Liver (tissue), 8 donors: ENCODE measurements at regions not wholly inside any gene's neighbourhood (a gene's known extent, or its start where the extent isn't known, plus 50 kb on each side); places are given as distances from the start of the nearest gene placed in this dataset.

Experiments used
- DNase-seq: peaks from one replicate; pipeline ENCODE4 v3.0.0-alpha.2; 2017; ENCODE audit warnings: low spot score
- H3K27ac ChIP-seq, 2 donors: one replicate each; pipeline ENCODE4 v1.7.0; 2013; ENCODE audit warnings: inconsistent platforms in 2 of 2, low read length in 2 of 2, control low read depth in 1 of 2, low read depth in 1 of 2, mild to moderate bottlenecking in 1 of 2
- H3K27me3 ChIP-seq, 4 donors: one replicate each; pipeline versions ENCODE4 v1.6.1 to v1.7.0; 2013; ENCODE audit warnings: low read length in 3 of 4, inconsistent platforms in 1 of 4, mild to moderate bottlenecking in 1 of 4, moderate library complexity in 1 of 4; ENCODE audit not compliant: control insufficient read depth in 4 of 4, insufficient read depth in 4 of 4
- H3K36me3 ChIP-seq, 4 donors: one replicate each; pipeline versions ENCODE4 v1.6.1 to v1.7.0; 2013; ENCODE audit warnings: low read length in 3 of 4, mild to moderate bottlenecking in 3 of 4, low read depth in 1 of 4, moderate library complexity in 1 of 4; ENCODE audit not compliant: control insufficient read depth in 4 of 4, insufficient read depth in 3 of 4
- H3K4me1 ChIP-seq, 4 donors: one replicate each; pipeline versions ENCODE4 v1.6.1 to v1.7.0; 2013; ENCODE audit warnings: low read length in 3 of 4, mild to moderate bottlenecking in 3 of 4, moderate library complexity in 1 of 4; ENCODE audit not compliant: control insufficient read depth in 4 of 4, insufficient read depth in 4 of 4
- H3K4me3 ChIP-seq, 3 donors: one replicate each; pipeline versions ENCODE4 v1.6.1 to v1.7.0; 2013; ENCODE audit warnings: low read length in 3 of 3, control low read depth in 1 of 3, low read depth in 1 of 3, mild to moderate bottlenecking in 1 of 3
- H3K9ac ChIP-seq, 2 donors: one replicate each; pipeline ENCODE4 v1.7.0; 2013; ENCODE audit warnings: low read length in 2 of 2, mild to moderate bottlenecking in 2 of 2, moderate library complexity in 2 of 2, control low read depth in 1 of 2, low read depth in 1 of 2
- H3K9me3 ChIP-seq, 4 donors: one replicate each; pipeline versions ENCODE4 v1.6.1 to v1.7.0; 2013; ENCODE audit warnings: low read length in 3 of 4; ENCODE audit not compliant: control insufficient read depth in 4 of 4
- ATF3 ChIP-seq: IDR thresholded peaks from 2 replicates; pipeline ENCODE4 v1.6.1; 2016; ENCODE audit warnings: antibody characterized with exemption
- CTCF ChIP-seq: fragments of 150-350 bp; IDR thresholded peaks from 2 replicates; pipeline ENCODE4 v1.5.1; 2017; ENCODE audit warnings: improper control_type of control experiment, low read depth, low read length; ENCODE audit not compliant: missing input control
- EGR1 ChIP-seq, 2 donors: IDR thresholded peaks; 2 replicates each; pipeline ENCODE4 v1.6.1; 2016 to 2018; ENCODE audit warnings: antibody characterized with exemption in 2 of 2, low read depth in 2 of 2
- FOXA1 ChIP-seq: IDR thresholded peaks from 2 replicates; pipeline ENCODE4 v1.6.1; 2016; ENCODE audit warnings: antibody characterized with exemption
- GABPA ChIP-seq, 2 donors: IDR thresholded peaks in 1 of 2; conservative IDR thresholded peaks in 1 of 2; 2 replicates each; pipeline ENCODE4 v1.6.1; 2016; ENCODE audit warnings: antibody characterized with exemption in 2 of 2, mild to moderate bottlenecking in 1 of 2, moderate library complexity in 1 of 2
- HNF4A ChIP-seq, 2 donors: conservative IDR thresholded peaks; 2 replicates each; pipeline ENCODE4 v1.6.1; 2016; ENCODE audit warnings: antibody characterized with exemption in 2 of 2, mild to moderate bottlenecking in 2 of 2
- HNF4G ChIP-seq: IDR thresholded peaks from 2 replicates; pipeline ENCODE4 v1.6.1; 2016; ENCODE audit warnings: antibody characterized with exemption
- NR2F2 ChIP-seq: IDR thresholded peaks from 2 replicates; pipeline ENCODE4 v1.6.1; 2016; ENCODE audit warnings: antibody characterized with exemption
- RAD21 ChIP-seq, 2 donors: IDR thresholded peaks; 2 replicates each; pipeline ENCODE4 v1.6.1; 2016; ENCODE audit warnings: antibody characterized with exemption in 2 of 2, mild to moderate bottlenecking in 2 of 2
- RXRA ChIP-seq, 2 donors: IDR thresholded peaks; 2 replicates each; pipeline ENCODE4 v1.6.1; 2017 to 2018; ENCODE audit warnings: antibody characterized with exemption in 2 of 2, mild to moderate bottlenecking in 1 of 2
- TAF1 ChIP-seq: conservative IDR thresholded peaks from 2 replicates; pipeline ENCODE4 v1.6.1; 2016; ENCODE audit warnings: antibody characterized with exemption, mild to moderate bottlenecking
- YY1 ChIP-seq: IDR thresholded peaks from 2 replicates; pipeline ENCODE4 v1.6.1; 2016; ENCODE audit warnings: antibody characterized with exemption, mild to moderate bottlenecking
- ZBTB33 ChIP-seq: IDR thresholded peaks from 2 replicates; pipeline ENCODE4 v1.6.1; 2016; ENCODE audit warnings: antibody characterized with exemption
- WGBS: extraction: QIAGEN DNeasy Blood & Tissue Kit; methylation state at CpG from one replicate; pipeline ENCODE4 v1.1.7; 2013; 5-methylcytosine and 5-hydroxymethylcytosine counted together
- TF ChIP-seq, protein P1 (sequence below): IDR thresholded peaks from 2 replicates; pipeline ENCODE4 v1.6.1; 2016; ENCODE audit warnings: antibody characterized with exemption
- donor health status: healthy.
- donor health status: healthy.
- donor health status: healthy.
- donor health status: healthy.
- donor health status: healthy.

DNA sequence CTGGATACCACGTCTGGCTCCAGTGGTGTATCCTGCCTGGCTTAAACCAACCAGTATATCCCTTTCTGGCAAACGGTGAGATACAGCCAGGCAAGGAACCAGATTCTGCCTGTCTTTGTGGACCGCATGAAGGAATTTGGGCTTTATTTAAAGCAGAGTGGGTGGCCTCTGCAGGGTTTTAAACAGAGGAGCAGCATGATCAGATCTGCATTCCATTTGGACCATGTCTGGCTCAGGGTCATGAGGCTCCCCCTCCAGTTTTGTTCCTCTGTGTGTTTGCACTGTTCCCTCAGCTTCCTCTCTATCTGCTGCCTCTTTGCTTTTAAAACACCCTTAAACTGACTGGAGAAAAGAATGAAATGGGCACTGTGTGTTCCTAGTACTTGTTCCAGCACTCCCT is 195.0 kb downstream of the GIPC2 start:
- DNase-seq, result no peak
- Histone ChIP-seq H3K27ac (no peak overlapping the region), H3K4me1 (peaks cover 0 to 14% (median 12%) of the 10 kb centered on the region in 4 donors), H3K9ac (no peak overlapping the region), H3K9me3 (no peaks in the 10 kb centered on the region), H3K36me3 (no peaks in the 10 kb centered on the region), H3K4me3 (no peak overlapping the region), H3K27me3 (no peaks in the 10 kb centered on the region)
- TF ChIP-seq HNF4A (conservative IDR thresholded peaks at IDR 0.05) (no peak), TAF1 (no peak), FOXA1 (no peak), ATF3 (no peak), RXRA (IDR thresholded peaks at IDR 0.05) (no peak), NR2F2 (no peak), YY1 (no peak), ZBTB33 (no peak), GABPA (IDR thresholded peaks at IDR 0.05 in 1 of 2, conservative IDR thresholded peaks at IDR 0.05 in 1 of 2) (no peak)
- 74% methylated on average over 3 of the region's 3 CpGs for WGBS

DNA sequence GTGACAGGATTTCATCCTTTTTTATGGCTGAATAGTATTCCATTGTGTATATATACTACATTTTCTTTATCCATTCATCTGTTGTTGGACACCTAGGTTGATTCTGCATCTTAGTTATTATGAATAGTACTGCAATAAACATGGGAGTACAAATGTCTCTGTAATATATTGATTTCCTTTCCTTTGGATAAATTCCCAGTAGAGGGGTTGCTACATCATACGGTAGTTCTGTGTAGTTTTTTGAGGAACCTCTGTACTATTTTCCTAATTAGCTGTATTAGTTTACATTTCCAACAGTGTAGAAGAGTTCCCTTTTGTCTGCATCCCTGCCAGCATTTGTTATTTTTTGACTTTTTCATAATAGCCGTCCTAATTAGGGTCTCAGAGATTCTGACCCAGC is 201.3 kb downstream of the GIPC2 start:
- Histone ChIP-seq H3K4me3 (no peak overlapping the region), H3K4me1 (peaks cover 0 to 5% (median 0%) of the 10 kb centered on the region in 4 donors), H3K9me3 (no peaks in the 10 kb centered on the region), H3K9ac (no peak overlapping the region), H3K27me3 (no peaks in the 10 kb centered on the region), H3K36me3 (peaks cover 0 to 17% (median 7%) of the 10 kb centered on the region in 4 donors), H3K27ac (no peak overlapping the region)
- 30% methylated on average over 2 of the region's 2 CpGs for WGBS
- no peak for DNase-seq
- TF ChIP-seq YY1 (peak; percentile 51), RXRA (IDR thresholded peaks at IDR 0.05) (peak in 1 of 2 donors; percentile 25), HNF4A (conservative IDR thresholded peaks at IDR 0.05) (peak; percentile 13 to 30), RAD21 (IDR thresholded peaks at IDR 0.05) (peak; percentile 31 to 38)
- TF ChIP-seq, protein P1, sequence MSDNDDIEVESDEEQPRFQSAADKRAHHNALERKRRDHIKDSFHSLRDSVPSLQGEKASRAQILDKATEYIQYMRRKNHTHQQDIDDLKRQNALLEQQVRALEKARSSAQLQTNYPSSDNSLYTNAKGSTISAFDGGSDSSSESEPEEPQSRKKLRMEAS, result no peak

GRCh38 chr1:78250201-78250600 is 204.4 kb downstream of the GIPC2 start:
- H3K27ac ChIP-seq, result no peak overlapping the region
- DNase-seq, result no peak
- H3K4me1 ChIP-seq, result peaks cover 0 to 5% (median 0%) of the 10 kb centered on the region in 4 donors
- H3K36me3 ChIP-seq, result peaks cover 0 to 27% (median 8%) of the 10 kb centered on the region in 4 donors
- H3K9me3 ChIP-seq, result no peaks in the 10 kb centered on the region
- 78% methylated on average over 4 of the region's 4 CpGs for WGBS
- TF ChIP-seq NR2F2 (no peak), HNF4A (conservative IDR thresholded peaks at IDR 0.05) (no peak)
- H3K4me3 ChIP-seq, result no peak overlapping the region
- H3K9ac ChIP-seq, result no peak overlapping the region
- H3K27me3 ChIP-seq, result no peaks in the 10 kb centered on the region

DNA sequence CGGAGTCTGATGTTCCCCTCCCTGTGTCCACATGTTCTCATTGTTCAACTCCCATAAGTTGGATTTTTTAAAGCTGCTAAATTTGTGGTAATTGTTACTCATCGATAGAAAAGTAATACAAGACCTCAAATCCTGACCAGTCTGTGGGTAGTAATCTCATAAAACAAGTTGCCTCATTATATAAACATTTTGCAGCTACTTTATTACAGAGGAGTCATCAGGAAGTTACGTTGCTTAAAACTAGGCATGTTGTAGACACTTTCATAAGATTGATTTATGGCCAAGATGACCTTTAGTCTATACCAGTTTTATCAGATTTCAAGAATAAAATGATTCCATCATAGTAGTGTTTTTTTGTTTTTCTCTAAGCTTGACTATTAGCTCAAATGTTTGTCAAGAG is 208.8 kb downstream of the GIPC2 start:
- Histone ChIP-seq H3K27me3 (no peaks in the 10 kb centered on the region), H3K27ac (no peak overlapping the region), H3K9ac (no peak overlapping the region), H3K4me1 (no peaks in the 10 kb centered on the region), H3K4me3 (no peak overlapping the region), H3K36me3 (peaks cover 0 to 35% (median 8%) of the 10 kb centered on the region in 4 donors), H3K9me3 (peaks cover 0 to 6% (median 2%) of the 10 kb centered on the region in 4 donors)
- DNase-seq, result no peak
- WGBS, result 83% methylated on average over 3 of the region's 3 CpGs
- no peak for TF ChIP-seq GABPA (IDR thresholded peaks at IDR 0.05 in 1 of 2, conservative IDR thresholded peaks at IDR 0.05 in 1 of 2)
- TF ChIP-seq EGR1 (IDR thresholded peaks at IDR 0.05; ENCODE audit: low read depth in 2 of 2), result no peak
- TF ChIP-seq HNF4G, result no peak
- no peak for TF ChIP-seq RXRA (IDR thresholded peaks at IDR 0.05)
- no peak for TF ChIP-seq FOXA1
- TF ChIP-seq ATF3, result no peak
- TF ChIP-seq TAF1, result no peak
- no peak for TF ChIP-seq CTCF
- no peak for TF ChIP-seq NR2F2
- no peak for TF ChIP-seq RAD21 (IDR thresholded peaks at IDR 0.05)
